GM18951 (cell line): ENCODE measurements at regions not wholly inside any gene's neighbourhood (a gene's known extent, or its start where the extent isn't known, plus 50 kb on each side); places are given as distances from the start of the nearest gene placed in this dataset.

Experiments used
- POLR2A ChIP-seq: IDR thresholded peaks from 4 replicates; pipeline ENCODE4 v1.6.1; 2011; ENCODE audit warnings: mild to moderate bottlenecking; ENCODE audit not compliant: insufficient read length, insufficient read depth; ENCODE audit errors: extremely low read depth
- in situ Hi-C: fragments of 300-500 bp; cut with MboI; formaldehyde crosslinking; loops from one replicate; pipeline ENCODE4 v1.12.0; 2022; ENCODE audit warnings: low sequenced_read_pairs, mixed read lengths, inconsistent platforms; ENCODE audit not compliant: unreplicated experiment

- no peak for TF ChIP-seq POLR2A
- in situ Hi-C loops: no loop called here
Observed at GRCh38 chr13:97567510-97568243, 133.7 kb downstream of the RAP2A start.

GRCh38 chr13:97568850-97569249, 134.9 kb downstream of the RAP2A start:
- no peak for TF ChIP-seq POLR2A
- in situ Hi-C loops: no loop called here

GRCh38 chr13:97569841-97570240, 135.9 kb downstream of the RAP2A start:
- in situ Hi-C loops: no loop called here
- no peak for TF ChIP-seq POLR2A

GRCh38 chr13:97570442-97570841, 136.5 kb downstream of the RAP2A start:
- in situ Hi-C loops: no loop called here

GRCh38 chr13:97573011-97573410, 139.0 kb downstream of the RAP2A start:
- in situ Hi-C loops: no loop called here

More at GRCh38 chr13:97570442-97570841, 136.5 kb downstream of the RAP2A start:
- no peak for TF ChIP-seq POLR2A

GRCh38 chr13:97574926-97575325, 141.0 kb downstream of the RAP2A start:
- in situ Hi-C loops: no loop called here
- no peak for TF ChIP-seq POLR2A

More at GRCh38 chr13:97573011-97573410, 139.0 kb downstream of the RAP2A start:
- no peak for TF ChIP-seq POLR2A

- in situ Hi-C loops: no loop called here
- no peak for TF ChIP-seq POLR2A
Observed at GRCh38 chr13:97577026-97577425, 143.1 kb downstream of the RAP2A start.

- TF ChIP-seq POLR2A: no peak
- in situ Hi-C loops: no loop called here
Observed at GRCh38 chr13:97582170-97582569, 148.2 kb downstream of the RAP2A start.

GRCh38 chr13:97583907-97584497, 150.0 kb downstream of the RAP2A start:
- in situ Hi-C loops: no loop called here
- TF ChIP-seq POLR2A: no peak

- in situ Hi-C loops: no loop called here
- no peak for TF ChIP-seq POLR2A
Observed at GRCh38 chr13:97586941-97587340, 153.0 kb downstream of the RAP2A start.

GRCh38 chr13:97588993-97589392, 155.0 kb downstream of the RAP2A start:
- in situ Hi-C loops: no loop called here
- TF ChIP-seq POLR2A: no peak

- no peak for TF ChIP-seq POLR2A
- in situ Hi-C loops: no loop called here
Observed at GRCh38 chr13:97600458-97601075, 166.6 kb downstream of the RAP2A start.

GRCh38 chr13:97615266-97615665, 181.3 kb downstream of the RAP2A start:
- TF ChIP-seq POLR2A: no peak
- in situ Hi-C loops: no loop called here

GRCh38 chr13:97616385-97616784, 182.4 kb downstream of the RAP2A start:
- in situ Hi-C loops: no loop called here
- TF ChIP-seq POLR2A: no peak
